IPS-20b (cell line): ENCODE measurements at regions not wholly inside any gene's neighbourhood (a gene's known extent, or its start where the extent isn't known, plus 50 kb on each side); places are given as distances from the start of the nearest gene placed in this dataset.

Experiments
- H3K27ac ChIP-seq: one replicate; pipeline ENCODE4 v1.5.1; 2013; ENCODE audit warnings: low read length
- H3K27me3 ChIP-seq: 2 replicates; pipeline ENCODE4 v1.6.1; 2013; ENCODE audit warnings: mild to moderate bottlenecking, low read length, inconsistent platforms; ENCODE audit not compliant: insufficient read depth
- H3K36me3 ChIP-seq: 2 replicates; pipeline ENCODE4 v1.6.1; 2013; ENCODE audit warnings: low read depth, mild to moderate bottlenecking, inconsistent platforms, low read length, moderate library complexity; ENCODE audit not compliant: insufficient read depth
- H3K4me1 ChIP-seq: 2 replicates; pipeline ENCODE4 v1.6.1; 2013; ENCODE audit warnings: mild to moderate bottlenecking, control low read depth, inconsistent platforms, low read length, moderate library complexity; ENCODE audit not compliant: insufficient read depth
- H3K4me3 ChIP-seq: 2 replicates; pipeline ENCODE4 v1.5.1; 2013; ENCODE audit warnings: mild to moderate bottlenecking, low read length, inconsistent platforms
- H3K9ac ChIP-seq: 2 replicates; pipeline ENCODE4 v1.6.1; 2013; ENCODE audit warnings: low read depth, mild to moderate bottlenecking, inconsistent platforms, low read length, moderate library complexity
- H3K9me3 ChIP-seq: 2 replicates; pipeline ENCODE4 v1.6.1; 2013; ENCODE audit warnings: mild to moderate bottlenecking, low read depth, low read length, inconsistent platforms; ENCODE audit not compliant: insufficient read depth

- Histone ChIP-seq H3K27ac (no peak overlapping the region), H3K27me3 (no peaks in the 10 kb centered on the region), H3K36me3 (no peaks in the 10 kb centered on the region), H3K9ac (no peak overlapping the region), H3K4me1 (no peaks in the 10 kb centered on the region), H3K9me3 (peaks cover 18% of the 10 kb centered on the region), H3K4me3 (no peak overlapping the region)
Measured at GRCh38 chr1:239483391-239483790, 97.0 kb downstream of the CHRM3 start.

GRCh38 chr1:239493811-239494414 is 107.5 kb downstream of the CHRM3 start:
- Histone ChIP-seq H3K9me3 (peaks cover 10% of the 10 kb centered on the region), H3K36me3 (no peaks in the 10 kb centered on the region), H3K9ac (no peak overlapping the region), H3K4me3 (no peak overlapping the region), H3K4me1 (no peaks in the 10 kb centered on the region), H3K27ac (no peak overlapping the region), H3K27me3 (no peaks in the 10 kb centered on the region)

GRCh38 chr1:239505094-239505493 is 118.7 kb downstream of the CHRM3 start:
- H3K9me3 ChIP-seq, result peaks cover 4% of the 10 kb centered on the region; the same call in 1 of the 2 replicates
- no peak overlapping the region for H3K9ac ChIP-seq
- no peak overlapping the region for H3K4me3 ChIP-seq
- H3K27ac ChIP-seq, result no peak overlapping the region
- H3K27me3 ChIP-seq, result no peaks in the 10 kb centered on the region
- no peaks in the 10 kb centered on the region for H3K4me1 ChIP-seq
- no peaks in the 10 kb centered on the region for H3K36me3 ChIP-seq

- no peaks in the 10 kb centered on the region for H3K36me3 ChIP-seq
Measured at GRCh38 chr1:239507826-239508225, 121.5 kb downstream of the CHRM3 start.

GRCh38 chr1:239511875-239512274 is 125.5 kb downstream of the CHRM3 start:
- Histone ChIP-seq H3K36me3 (no peaks in the 10 kb centered on the region), H3K4me3 (no peak overlapping the region), H3K4me1 (peaks cover 7% of the 10 kb centered on the region; the same call in 1 of the 2 replicates), H3K27me3 (no peaks in the 10 kb centered on the region), H3K9ac (no peak overlapping the region), H3K27ac (no peak overlapping the region), H3K9me3 (0 out of 2 replicates have a peak, but pooled peaks cover 2% of the 10 kb centered on the region)

More at GRCh38 chr1:239507826-239508225, 121.5 kb downstream of the CHRM3 start:
- peaks cover 4% of the 10 kb centered on the region; the same call in 1 of the 2 replicates for H3K9me3 ChIP-seq
- no peak overlapping the region for H3K9ac ChIP-seq
- no peak overlapping the region for H3K4me3 ChIP-seq
- H3K27ac ChIP-seq, result no peak overlapping the region
- no peaks in the 10 kb centered on the region for H3K4me1 ChIP-seq
- H3K27me3 ChIP-seq, result no peaks in the 10 kb centered on the region

GRCh38 chr1:239516579-239516978 is 130.2 kb downstream of the CHRM3 start:
- no peaks in the 10 kb centered on the region for H3K27me3 ChIP-seq
- peaks cover 7% of the 10 kb centered on the region; the same call in 1 of the 2 replicates for H3K4me1 ChIP-seq
- H3K36me3 ChIP-seq, result no peaks in the 10 kb centered on the region
- no peaks in the 10 kb centered on the region for H3K9me3 ChIP-seq
- no peak overlapping the region for H3K27ac ChIP-seq
- no peak overlapping the region for H3K4me3 ChIP-seq
- no peak overlapping the region for H3K9ac ChIP-seq

- Histone ChIP-seq H3K27me3 (no peaks in the 10 kb centered on the region), H3K36me3 (no peaks in the 10 kb centered on the region), H3K4me3 (no peak overlapping the region), H3K4me1 (no peaks in the 10 kb centered on the region), H3K27ac (no peak overlapping the region), H3K9ac (no peak overlapping the region), H3K9me3 (no peaks in the 10 kb centered on the region)
Measured at GRCh38 chr1:239526391-239526790, 140.0 kb downstream of the CHRM3 start.

GRCh38 chr1:239527051-239527693 is 140.8 kb downstream of the CHRM3 start:
- Histone ChIP-seq H3K9ac (no peak overlapping the region), H3K36me3 (no peaks in the 10 kb centered on the region), H3K9me3 (no peaks in the 10 kb centered on the region), H3K27ac (no peak overlapping the region), H3K4me1 (no peaks in the 10 kb centered on the region), H3K27me3 (no peaks in the 10 kb centered on the region), H3K4me3 (no peak overlapping the region)

GRCh38 chr1:239536165-239536849 is 149.9 kb downstream of the CHRM3 start:
- Histone ChIP-seq H3K4me1 (0 out of 2 replicates have a peak, but pooled peaks cover 5% of the 10 kb centered on the region), H3K27me3 (no peaks in the 10 kb centered on the region), H3K4me3 (no peak overlapping the region), H3K27ac (no peak overlapping the region), H3K9ac (no peak overlapping the region), H3K9me3 (no peaks in the 10 kb centered on the region), H3K36me3 (no peaks in the 10 kb centered on the region)

- no peaks in the 10 kb centered on the region for H3K27me3 ChIP-seq
- H3K27ac ChIP-seq, result no peak overlapping the region
- H3K9me3 ChIP-seq, result no peaks in the 10 kb centered on the region
- H3K4me1 ChIP-seq, result 0 out of 2 replicates have a peak, but pooled peaks cover 5% of the 10 kb centered on the region
- H3K4me3 ChIP-seq, result no peak overlapping the region
- no peak overlapping the region for H3K9ac ChIP-seq
- H3K36me3 ChIP-seq, result no peaks in the 10 kb centered on the region
Measured at GRCh38 chr1:239537795-239538194, 151.4 kb downstream of the CHRM3 start.

- H3K9ac ChIP-seq, result no peak overlapping the region
- no peak overlapping the region for H3K4me3 ChIP-seq
- H3K36me3 ChIP-seq, result no peaks in the 10 kb centered on the region
- no peak overlapping the region for H3K27ac ChIP-seq
- H3K27me3 ChIP-seq, result no peaks in the 10 kb centered on the region
- no peaks in the 10 kb centered on the region for H3K9me3 ChIP-seq
- 0 out of 2 replicates have a peak, but pooled peaks cover 5% of the 10 kb centered on the region for H3K4me1 ChIP-seq
Measured at GRCh38 chr1:239538239-239538988, 152.0 kb downstream of the CHRM3 start.
